Stimulated activated CD8-positive, alpha-beta memory T cell treated with anti-CD3 and anti-CD28 coated beads, Interleukin-4, amount 100 ng/mL, for 48 hours (primary cell): ENCODE measurements at regions not wholly inside any gene's neighbourhood (a gene's known extent, or its start where the extent isn't known, plus 50 kb on each side); places are given as distances from the start of the nearest gene placed in this dataset.

ENCODE experiments used
- DNase-seq: peaks from one replicate; pipeline ENCODE4 v3.0.0-alpha.2; 2020

GRCh38 chr3:116939091-116939490 lies 229.5 kb downstream of the TUSC7 start:
- DNase-seq: no peak

GRCh38 chr3:116939550-116939949 lies 230.0 kb downstream of the TUSC7 start:
- no peak for DNase-seq

- DNase-seq: no peak
Observed at GRCh38 chr3:116940719-116941118, 231.1 kb downstream of the TUSC7 start.

- DNase-seq: no peak
Observed at GRCh38 chr3:116946376-116946775, 236.8 kb downstream of the TUSC7 start.

GRCh38 chr3:116947148-116947547 lies 237.6 kb downstream of the TUSC7 start:
- no peak for DNase-seq

- no peak for DNase-seq
Observed at GRCh38 chr3:116947809-116948208, 238.2 kb downstream of the TUSC7 start.

GRCh38 chr3:116950301-116951055 lies 240.9 kb downstream of the TUSC7 start:
- no peak for DNase-seq

- no peak for DNase-seq
Observed at GRCh38 chr3:116951610-116952009, 242.0 kb downstream of the TUSC7 start.

- no peak for DNase-seq
Observed at GRCh38 chr3:116958291-116958690, 248.7 kb downstream of the TUSC7 start.

- DNase-seq: no peak
Observed at GRCh38 chr3:116961106-116961505, 251.5 kb downstream of the TUSC7 start.

GRCh38 chr3:116963802-116964201 lies 254.2 kb downstream of the TUSC7 start:
- no peak for DNase-seq

- no peak for DNase-seq
Observed at GRCh38 chr3:116966649-116967048, 257.1 kb downstream of the TUSC7 start.

GRCh38 chr3:116969135-116969534 lies 259.6 kb downstream of the TUSC7 start:
- DNase-seq: no peak

- no peak for DNase-seq
Observed at GRCh38 chr3:116969646-116970045, 260.1 kb downstream of the TUSC7 start.

- no peak for DNase-seq
Observed at GRCh38 chr3:116971531-116971930, 262.0 kb downstream of the TUSC7 start.

GRCh38 chr3:116974702-116975101 lies 265.1 kb downstream of the TUSC7 start:
- DNase-seq: no peak

GRCh38 chr3:116977441-116977840 lies 267.9 kb downstream of the TUSC7 start:
- DNase-seq: no peak

GRCh38 chr3:116980099-116980498 lies 270.5 kb downstream of the TUSC7 start:
- no peak for DNase-seq

- DNase-seq: no peak
Observed at GRCh38 chr3:116981089-116981488, 271.5 kb downstream of the TUSC7 start.

- no peak for DNase-seq
Observed at GRCh38 chr3:116984301-116984700, 274.7 kb downstream of the TUSC7 start.

- no peak for DNase-seq
Observed at GRCh38 chr3:116994351-116994879, 284.8 kb downstream of the TUSC7 start.

GRCh38 chr3:117003501-117003900 lies 293.9 kb downstream of the TUSC7 start:
- no peak for DNase-seq

GRCh38 chr3:117005274-117005673 lies 295.7 kb downstream of the TUSC7 start:
- no peak for DNase-seq

GRCh38 chr3:117005911-117006522 lies 296.4 kb downstream of the TUSC7 start:
- DNase-seq: no peak

- DNase-seq: no peak
Observed at GRCh38 chr3:117010318-117010717, 300.7 kb downstream of the TUSC7 start.
